ENCODE measurements at regions not wholly inside any gene's neighbourhood (a gene's known extent, or its start where the extent isn't known, plus 50 kb on each side); places are given as distances from the start of the nearest gene placed in this dataset.
"Not testable (repeated sequence)": the region's sequence is repeated elsewhere in the genome, so short reads cannot be mapped to it uniquely, and the experiment has no call there.

GRCh38 chr6:141753180-141753579, 379.5 kb upstream of the GJE1 start:
- DNase-seq: no peak

DNA sequence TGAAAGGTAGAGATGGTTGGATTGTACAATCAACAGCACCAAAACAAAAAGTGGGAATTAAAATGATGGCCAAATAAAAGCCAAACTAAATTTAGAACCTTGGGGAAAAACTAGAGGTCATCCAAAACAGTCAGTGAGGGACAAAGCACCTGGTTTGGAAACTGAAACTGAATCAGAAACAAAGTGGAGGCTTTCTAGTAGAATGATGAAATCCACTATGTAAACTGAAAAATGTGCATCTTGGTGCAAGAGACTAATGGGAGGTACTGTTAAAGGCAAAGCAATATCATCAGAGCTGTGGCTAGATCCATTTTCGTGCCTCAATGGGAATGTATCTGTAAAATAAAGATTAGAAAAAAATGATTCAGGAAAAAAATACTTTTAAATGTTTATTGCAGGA, 380.0 kb upstream of the GJE1 start:
- no peak for DNase-seq

DNA sequence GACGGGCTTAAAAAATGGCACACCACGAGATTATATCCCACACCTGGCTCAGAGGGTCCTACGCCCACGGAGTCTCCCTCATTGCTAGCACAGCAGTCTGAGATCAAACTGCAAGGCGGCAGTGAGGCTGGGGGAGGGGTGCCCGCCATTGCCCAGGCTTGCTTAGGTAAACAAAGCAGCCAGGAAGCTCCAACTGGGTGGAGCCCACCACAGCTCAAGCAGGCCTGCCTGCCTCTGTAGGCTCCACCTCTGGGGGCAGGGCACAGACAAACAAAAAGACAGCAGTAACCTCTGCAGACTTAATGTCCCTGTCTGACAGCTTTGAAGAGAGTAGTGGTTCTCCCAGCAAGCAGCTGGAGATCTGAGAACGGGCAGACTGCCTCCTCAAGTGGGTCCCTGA, 386.4 kb upstream of the GJE1 start:
- DNase-seq: not testable (repeated sequence)

DNA sequence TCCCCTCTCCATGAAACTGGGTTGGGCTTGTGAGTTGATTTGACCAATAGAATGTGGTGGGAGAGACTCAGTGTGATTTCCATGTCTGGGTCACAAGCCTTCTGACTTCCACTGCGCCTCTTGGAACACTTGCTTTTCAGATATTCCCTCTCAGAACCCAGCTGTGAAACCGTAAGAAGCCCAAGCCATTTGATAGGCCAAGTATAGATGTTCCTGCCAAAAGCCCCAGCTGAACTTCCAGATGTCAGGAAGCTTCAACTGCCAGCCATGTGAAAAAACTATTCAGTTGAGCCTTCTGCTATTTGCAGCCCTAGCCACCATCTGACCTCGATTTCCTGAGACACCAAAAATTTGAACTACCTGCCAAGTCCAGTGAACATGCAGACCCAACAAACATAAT, 387.8 kb upstream of the GJE1 start:
- DNase-seq: no peak

DNA sequence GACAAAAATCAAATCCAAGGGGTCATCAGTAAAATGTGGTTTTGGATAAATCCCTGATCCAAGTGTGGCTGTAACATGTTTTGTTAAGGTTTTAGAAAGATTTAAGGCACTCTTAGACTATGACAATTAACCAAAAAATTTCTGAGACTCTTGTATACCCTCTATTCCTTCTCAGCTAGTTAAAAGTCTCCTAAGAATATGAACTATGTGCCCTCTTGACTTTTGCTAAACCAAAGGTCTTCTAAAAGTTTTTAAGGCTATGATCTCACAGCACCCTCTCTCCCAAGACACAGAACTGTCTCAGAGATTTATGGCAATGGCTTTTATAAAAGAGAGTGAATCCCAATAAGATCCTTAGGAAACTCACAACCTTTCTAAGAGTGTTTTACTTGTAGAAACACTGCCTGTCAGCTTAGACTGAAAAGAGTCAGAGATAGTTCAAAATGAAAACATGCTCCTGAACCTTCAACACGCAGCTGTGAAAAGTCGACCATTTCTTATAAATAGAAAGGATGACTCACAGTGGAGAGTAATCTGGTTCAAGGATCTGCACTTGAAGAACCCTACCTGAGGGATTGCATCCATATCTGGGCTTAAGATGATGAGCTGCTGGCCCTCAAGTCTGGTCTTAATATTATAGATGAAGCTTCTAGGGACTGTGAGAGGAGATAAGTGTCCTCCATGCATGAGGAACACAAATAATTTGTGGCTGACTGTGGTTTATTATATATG, 388.4 kb upstream of the GJE1 start:
- DNase-seq: no peak

GRCh38 chr6:141736104-141736503, 396.6 kb upstream of the GJE1 start:
- no peak for DNase-seq

- DNase-seq: no peak
Measured at GRCh38 chr6:141735126-141735525, 397.6 kb upstream of the GJE1 start.

DNA sequence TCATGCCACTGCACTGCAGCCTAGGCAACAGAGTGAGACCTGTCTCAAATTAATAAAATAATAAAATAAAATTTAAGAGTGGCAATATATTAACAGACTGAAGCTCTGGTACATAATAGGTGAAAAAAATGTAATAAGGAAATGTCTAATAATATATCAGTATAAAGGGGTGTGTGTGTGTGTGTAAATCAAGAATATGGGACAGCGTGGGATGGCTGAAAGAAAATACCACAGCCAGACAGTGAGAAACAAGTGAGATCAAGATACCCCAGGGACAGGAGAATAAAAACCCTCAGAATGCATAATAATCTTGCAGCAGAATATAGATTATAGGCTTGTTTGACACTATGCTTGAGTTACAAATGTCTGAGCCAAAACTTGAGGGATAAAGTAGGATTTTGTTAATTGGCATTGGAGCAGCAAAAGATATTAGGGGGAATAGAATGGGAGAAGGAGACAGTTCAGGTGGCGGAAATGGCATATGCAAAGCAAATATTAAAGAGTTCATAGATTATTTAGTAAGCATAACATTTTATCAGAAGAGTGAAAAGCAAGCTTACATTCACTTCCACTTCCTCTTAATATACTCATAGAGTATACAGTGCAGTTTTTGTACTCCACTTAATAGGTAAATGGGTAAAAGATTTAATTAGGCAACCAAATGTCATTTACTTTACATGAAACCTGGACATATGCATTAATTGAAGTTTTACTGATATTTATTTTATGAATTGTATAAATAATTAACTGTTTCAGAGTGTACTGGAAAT, 398.5 kb upstream of the GJE1 start:
- no peak for DNase-seq

DNA sequence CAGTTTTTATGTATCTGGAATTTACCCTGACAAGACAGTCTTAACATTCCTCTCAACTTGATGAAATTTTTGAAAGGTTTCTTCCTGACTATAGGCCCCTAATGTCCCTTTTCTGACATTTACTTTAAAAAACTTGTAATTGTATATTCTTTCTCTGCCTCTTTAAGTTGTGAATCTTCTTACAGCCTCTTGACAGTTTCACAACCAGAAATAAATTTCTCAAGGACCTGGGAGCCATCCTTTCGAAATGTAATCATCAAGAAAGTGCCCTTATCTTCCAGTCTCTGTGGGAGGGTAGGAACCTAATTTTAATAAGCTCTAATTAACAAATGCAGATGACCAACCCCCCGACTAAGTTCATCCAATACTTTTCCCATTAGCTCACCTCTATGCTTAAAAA, 403.6 kb upstream of the GJE1 start:
- no peak for DNase-seq

GRCh38 chr6:141728330-141728729, 404.4 kb upstream of the GJE1 start:
- DNase-seq: no peak

DNA sequence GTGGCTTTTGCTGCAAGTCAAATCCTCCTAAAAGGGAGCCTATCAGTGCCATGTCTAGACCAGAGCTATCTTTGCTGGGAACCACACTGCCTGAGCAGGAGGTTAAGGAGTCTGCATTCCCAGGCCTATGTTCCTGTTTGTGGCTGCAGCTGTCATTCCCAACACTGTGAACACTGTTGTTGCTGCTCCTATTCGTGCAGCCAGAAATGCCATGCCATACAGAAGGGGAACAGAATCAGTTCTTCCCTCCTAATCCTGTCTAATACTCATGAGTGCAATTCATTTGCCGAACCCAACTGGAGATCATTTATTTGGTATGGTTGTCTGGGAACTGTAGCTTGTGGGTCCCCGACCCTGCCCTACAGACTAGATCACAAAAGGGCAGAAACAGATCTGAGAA, 406.5 kb upstream of the GJE1 start:
- DNase-seq: no peak

- DNase-seq: no peak
Measured at GRCh38 chr6:141724731-141725130, 408.0 kb upstream of the GJE1 start.

- no peak for DNase-seq
Measured at GRCh38 chr6:141719476-141719875, 413.2 kb upstream of the GJE1 start.

GRCh38 chr6:141705431-141705830, 427.3 kb upstream of the GJE1 start:
- DNase-seq: no peak

- DNase-seq: no peak
Measured at GRCh38 chr6:141704151-141704550, 428.6 kb upstream of the GJE1 start.

DNA sequence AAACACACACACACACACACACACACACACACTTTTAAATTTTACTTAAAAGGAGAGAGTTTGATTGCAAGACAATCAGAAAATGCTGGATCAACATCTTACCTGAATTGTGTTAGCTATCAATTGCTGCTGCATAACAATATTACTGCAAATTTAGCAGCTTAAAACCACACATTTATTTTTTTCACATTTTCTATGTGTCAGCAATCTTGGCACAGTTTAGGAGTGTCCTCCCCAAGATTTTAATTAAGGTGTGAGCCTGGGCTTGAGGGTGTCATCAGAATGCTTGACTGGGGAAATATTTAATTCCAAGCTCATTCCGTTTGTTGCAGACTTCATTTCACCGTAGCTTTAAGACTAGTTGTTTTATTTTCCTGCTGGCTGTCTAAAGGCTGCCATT, 431.0 kb upstream of the GJE1 start:
- no peak for DNase-seq

GRCh38 chr6:141700819-141701218, 431.9 kb upstream of the GJE1 start:
- peak; percentile 56 for DNase-seq

GRCh38 chr6:141688916-141689315, 443.8 kb upstream of the GJE1 start:
- DNase-seq: no peak

- DNase-seq: no peak
Measured at GRCh38 chr6:141685416-141685815, 447.3 kb upstream of the GJE1 start.

- DNase-seq: no peak
Measured at GRCh38 chr6:141682391-141682790, 450.3 kb upstream of the GJE1 start.

DNA sequence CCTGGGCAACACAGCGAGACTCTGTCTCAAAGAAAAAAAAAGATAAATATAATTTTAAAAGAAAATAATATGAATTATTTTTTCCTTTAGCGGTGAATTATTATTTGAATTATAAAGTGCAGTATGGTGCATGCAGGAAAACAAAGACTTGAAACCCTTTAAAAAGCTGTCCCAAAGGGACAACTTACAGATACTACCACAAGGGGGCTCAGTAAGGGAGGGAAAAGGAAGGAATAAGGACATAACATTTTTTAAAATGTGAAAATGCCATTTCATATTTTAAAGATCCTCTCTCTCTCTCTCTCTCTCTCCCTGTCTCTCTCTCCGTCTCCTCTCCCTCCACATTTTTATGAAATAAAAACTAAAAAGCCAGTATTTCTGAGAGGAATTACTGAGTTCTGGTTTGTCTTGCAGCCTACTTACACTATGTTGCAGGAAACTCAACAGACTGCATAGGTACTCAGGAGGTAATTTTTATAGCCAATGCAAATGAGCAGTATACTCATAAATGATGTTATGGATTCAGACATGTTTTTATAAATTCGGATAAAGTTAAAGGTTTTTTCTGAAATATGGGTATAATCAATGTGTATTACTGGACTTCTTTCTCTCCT, 455.0 kb upstream of the GJE1 start:
- DNase-seq: peak; percentile 37

- DNase-seq: peak; percentile 28
Measured at GRCh38 chr6:141675957-141676356, 456.8 kb upstream of the GJE1 start.

GRCh38 chr6:141669141-141669540, 463.6 kb upstream of the GJE1 start:
- no peak for DNase-seq
